B cell (primary cell): ENCODE measurements at regions not wholly inside any gene's neighbourhood (a gene's known extent, or its start where the extent isn't known, plus 50 kb on each side); places are given as distances from the start of the nearest gene placed in this dataset.

Experiments used
- ATAC-seq: fragments of 200-7000 bp; cut with Tn5 transposase; one replicate; pipeline ENCODE4 v1.10.0; 2021; ENCODE audit warnings: low read depth, mild to moderate bottlenecking, moderate number of reproducible peaks, moderate library complexity
- CTCF ChIA-PET: fragments of 350-600 bp; sonication (Branson Sonifier 250); formaldehyde crosslinking; loops from one replicate; lab custom pipeline; 2021; ENCODE audit warnings: antibody characterized with exemption, inconsistent platforms; lab: Charles Lee
- POLR2A ChIA-PET: fragments of 350-600 bp; sonication (Branson Sonifier 250); formaldehyde crosslinking; loops from one replicate; lab custom pipeline; 2021; ENCODE audit warnings: antibody characterized with exemption; lab: Charles Lee
- DNase-seq: peaks from one replicate; pipeline ENCODE4 v3.0.0; 2013
- H2AFZ ChIP-seq: 2 replicates; pipeline ENCODE4 v1.6.1; 2012; ENCODE audit warnings: mild to moderate bottlenecking, low read depth, low read length; ENCODE audit not compliant: insufficient read depth, poor library complexity, severe bottlenecking
- H3K27ac ChIP-seq, 2 donors: 1 replicate in 1 of 2; 2 replicates in 1 of 2; pipeline ENCODE4 v1.5.1; 2012 to 2013; ENCODE audit warnings: low read length in 2 of 2, mild to moderate bottlenecking in 2 of 2, moderate library complexity in 1 of 2
- H3K27me3 ChIP-seq, 4 experiments: fragments of 200-600 bp in 1 of 4; sonication (generic) in 1 of 4; replicated peaks in 1 of 4; 1 replicate in 2 of 4; 2 replicates in 2 of 4; pipeline versions ENCODE4 v1.6.1 to v1.7.0; 2013 to 2016; ENCODE audit warnings: low read length in 3 of 4, mild to moderate bottlenecking in 2 of 4, mixed read lengths in 1 of 4, moderate library complexity in 1 of 4; ENCODE audit not compliant: insufficient read depth in 4 of 4, control insufficient read depth in 3 of 4; ENCODE audit errors: control extremely low read depth in 1 of 4
- H3K36me3 ChIP-seq, 2 experiments: replicated peaks in 1 of 2; 1 replicate in 1 of 2; 2 replicates in 1 of 2; pipeline versions ENCODE4 v1.6.1 to v1.7.1; 2013; ENCODE audit warnings: low read length in 1 of 2; ENCODE audit not compliant: insufficient read depth in 2 of 2, control insufficient read depth in 1 of 2; ENCODE audit errors: control extremely low read depth in 1 of 2, extremely low read depth in 1 of 2
- H3K4me1 ChIP-seq, 2 donors: fragments of 200-600 bp in 1 of 2; sonication (generic) in 1 of 2; 1 replicate in 1 of 2; 2 replicates in 1 of 2; pipeline versions ENCODE4 v1.5.1 to v1.6.1; 2013 to 2017; ENCODE audit warnings: low read length in 2 of 2; ENCODE audit not compliant: control insufficient read depth in 2 of 2, insufficient read depth in 2 of 2
- H3K4me2 ChIP-seq: replicated peaks from 2 replicates; pipeline ENCODE3; 2012; ENCODE audit warnings: mild to moderate bottlenecking, low read depth, low read length; ENCODE audit not compliant: poor library complexity, severe bottlenecking
- H3K4me3 ChIP-seq, 5 experiments: fragments of 200-600 bp in 1 of 5; sonication (generic) in 1 of 5; 1 replicate in 3 of 5; 2 replicates in 2 of 5; pipeline versions ENCODE4 v1.5.1 to v1.7.0; 2011 to 2016; ENCODE audit warnings: low read length in 4 of 5, mild to moderate bottlenecking in 4 of 5, low read depth in 2 of 5, control low read depth in 1 of 5, moderate library complexity in 1 of 5; ENCODE audit not compliant: insufficient read depth in 1 of 5; ENCODE audit errors: control extremely low read depth in 1 of 5, extremely low read depth in 1 of 5
- H3K79me2 ChIP-seq: fragments of 200-600 bp; sonication (generic); one replicate; pipeline ENCODE4 v1.6.0; 2016; ENCODE audit warnings: low read length; ENCODE audit not compliant: control insufficient read depth, insufficient read depth
- H3K9ac ChIP-seq: fragments of 200-600 bp; sonication (generic); 2 replicates; pipeline ENCODE4 v1.6.1; 2017; ENCODE audit warnings: mild to moderate bottlenecking, low read length, moderate library complexity
- H3K9me3 ChIP-seq, 3 donors: one replicate each; pipeline versions ENCODE4 v1.6.1 to v1.7.1; 2013; ENCODE audit warnings: low read length in 2 of 3; ENCODE audit not compliant: control insufficient read depth in 2 of 3, insufficient read depth in 1 of 3; ENCODE audit errors: control extremely low read depth in 1 of 3
- H4K20me1 ChIP-seq: 2 replicates; pipeline ENCODE4 v1.6.0; 2012; ENCODE audit warnings: mild to moderate bottlenecking, low read length; ENCODE audit not compliant: insufficient read depth, control insufficient read depth, poor library complexity, severe bottlenecking
- H3K27ac Mint-ChIP-seq: one replicate; pipeline ENCODE4 v1.8.0; 2021; ENCODE audit warnings: mixed read lengths
- H3K27me3 Mint-ChIP-seq: one replicate; pipeline ENCODE4 v1.8.0; 2021; ENCODE audit warnings: mixed read lengths
- H3K4me1 Mint-ChIP-seq: one replicate; pipeline ENCODE4 v1.8.0; 2021; ENCODE audit warnings: mixed read lengths
- H3K4me3 Mint-ChIP-seq: one replicate; pipeline ENCODE4 v1.8.0; 2021; ENCODE audit warnings: mixed read lengths
- H3K9me3 Mint-ChIP-seq: one replicate; pipeline ENCODE4 v1.8.0; 2022; ENCODE audit warnings: mixed read lengths; ENCODE audit not compliant: insufficient read depth
- EZH2 ChIP-seq: IDR thresholded peaks from 2 replicates; pipeline ENCODE4 v1.6.1; 2012; ENCODE audit warnings: borderline replicate concordance, low read depth, mild to moderate bottlenecking, moderate library complexity, low read length; ENCODE audit not compliant: insufficient read depth, poor library complexity, severe bottlenecking
- WGBS: methylation state at CpG from one replicate; pipeline ENCODE4 v1.1.5; 2013; ENCODE audit warnings: missing lambda C conversion rate; ENCODE audit not compliant: insufficient coverage; 5-methylcytosine and 5-hydroxymethylcytosine counted together
- intact Hi-C: fragments of 100-400 bp; cut with micrococcal nuclease; formaldehyde crosslinking; loops from one replicate; pipeline ENCODE4 v1.10.0; 2022
- TF ChIP-seq, protein P1 (sequence below): fragments of 200-600 bp; IDR thresholded peaks from one replicate; pipeline ENCODE4 v1.8.0; 2022; ENCODE audit warnings: antibody characterized with exemption, mild to moderate bottlenecking

DNA sequence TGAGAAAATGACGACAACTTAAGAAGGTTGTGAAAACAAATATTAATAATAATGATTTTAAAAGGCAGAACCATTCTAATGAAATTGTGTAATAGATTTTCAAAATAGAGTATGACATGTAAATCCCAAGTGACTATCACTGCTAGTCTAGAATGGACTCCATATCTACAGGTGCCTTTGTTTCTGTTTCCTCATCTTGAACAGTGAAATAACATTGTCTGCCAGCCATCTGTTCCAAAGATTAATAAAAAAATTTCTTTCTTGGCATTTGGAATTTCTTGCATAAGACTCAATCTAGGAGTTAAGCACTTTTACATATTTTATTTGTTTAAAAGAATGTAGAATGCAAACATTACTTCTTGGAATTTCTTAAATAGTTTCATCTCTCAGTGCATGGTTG, 520.1 kb upstream of the ARGLU1 start:
- ATAC-seq, result no peak
- no peaks in the 10 kb centered on the region for H3K9me3 Mint-ChIP-seq
- ChIA-PET POLR2A (no interaction called here), CTCF (no interaction called here)
- TF ChIP-seq EZH2, result no peak
- TF ChIP-seq, protein P1, sequence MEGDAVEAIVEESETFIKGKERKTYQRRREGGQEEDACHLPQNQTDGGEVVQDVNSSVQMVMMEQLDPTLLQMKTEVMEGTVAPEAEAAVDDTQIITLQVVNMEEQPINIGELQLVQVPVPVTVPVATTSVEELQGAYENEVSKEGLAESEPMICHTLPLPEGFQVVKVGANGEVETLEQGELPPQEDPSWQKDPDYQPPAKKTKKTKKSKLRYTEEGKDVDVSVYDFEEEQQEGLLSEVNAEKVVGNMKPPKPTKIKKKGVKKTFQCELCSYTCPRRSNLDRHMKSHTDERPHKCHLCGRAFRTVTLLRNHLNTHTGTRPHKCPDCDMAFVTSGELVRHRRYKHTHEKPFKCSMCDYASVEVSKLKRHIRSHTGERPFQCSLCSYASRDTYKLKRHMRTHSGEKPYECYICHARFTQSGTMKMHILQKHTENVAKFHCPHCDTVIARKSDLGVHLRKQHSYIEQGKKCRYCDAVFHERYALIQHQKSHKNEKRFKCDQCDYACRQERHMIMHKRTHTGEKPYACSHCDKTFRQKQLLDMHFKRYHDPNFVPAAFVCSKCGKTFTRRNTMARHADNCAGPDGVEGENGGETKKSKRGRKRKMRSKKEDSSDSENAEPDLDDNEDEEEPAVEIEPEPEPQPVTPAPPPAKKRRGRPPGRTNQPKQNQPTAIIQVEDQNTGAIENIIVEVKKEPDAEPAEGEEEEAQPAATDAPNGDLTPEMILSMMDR, result no peak
- no peak overlapping the region for H3K4me3 Mint-ChIP-seq
- H3K27me3 Mint-ChIP-seq, result no peaks in the 10 kb centered on the region
- DNase-seq, result no peak
- no peak overlapping the region for H3K4me2 ChIP-seq
- H3K4me1 ChIP-seq, result no peaks in the 10 kb centered on the region
- no peaks in the 10 kb centered on the region for H4K20me1 ChIP-seq
- no peaks in the 10 kb centered on the region for H3K79me2 ChIP-seq
- H3K4me1 Mint-ChIP-seq, result no peaks in the 10 kb centered on the region
- H3K36me3 ChIP-seq, result no peaks in the 10 kb centered on the region
- no peak overlapping the region for H3K9ac ChIP-seq
- H3K27me3 ChIP-seq, result no peaks in the 10 kb centered on the region
- no peaks in the 10 kb centered on the region for H3K9me3 ChIP-seq
- H3K27ac Mint-ChIP-seq, result no peak overlapping the region
- no peak overlapping the region for H3K4me3 ChIP-seq
- no peak overlapping the region for H2AFZ ChIP-seq
- intact Hi-C loops, result no loop called here
- no CpG with 5 or more reads among the region's 1 CpG for WGBS
- H3K27ac ChIP-seq, result no peak overlapping the region

DNA sequence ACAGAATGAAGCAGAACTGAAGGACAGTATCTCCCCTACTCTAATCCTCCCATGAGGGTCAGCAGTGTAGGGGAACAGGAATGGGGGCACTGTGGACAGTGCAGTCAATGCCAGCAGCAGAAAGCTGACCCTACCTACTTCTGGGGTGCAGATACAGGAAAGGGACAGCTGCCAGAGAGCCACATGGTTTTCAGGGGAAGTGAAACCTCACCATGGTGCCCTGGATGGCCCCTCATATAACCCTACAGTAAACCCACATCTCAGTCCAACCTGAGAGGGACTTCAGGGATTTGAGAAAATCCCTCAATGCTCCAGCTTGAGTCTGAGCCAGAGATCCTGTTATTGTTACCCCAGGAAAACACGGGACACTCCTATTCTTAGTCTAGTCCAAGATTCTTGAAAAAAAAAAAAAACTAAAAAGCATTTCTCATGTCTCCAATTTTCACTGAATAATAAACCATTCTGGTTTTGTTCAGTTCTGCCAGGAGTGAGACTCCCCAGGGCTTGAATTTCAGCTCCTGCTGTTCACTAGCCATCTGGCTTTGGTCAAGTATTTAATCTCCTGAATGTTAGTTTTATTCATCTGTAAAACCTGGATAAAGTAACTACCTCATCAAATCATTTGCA, 511.6 kb upstream of the ARGLU1 start:
- Histone ChIP-seq H3K36me3 (no peaks in the 10 kb centered on the region), H3K9me3 (peaks cover 0 to 4% (median 0%) of the 10 kb centered on the region in 3 donors), H3K27me3 (no peaks in the 10 kb centered on the region), H3K9ac (no peak overlapping the region), H3K79me2 (no peaks in the 10 kb centered on the region), H3K4me3 (no peak overlapping the region), H3K4me2 (no peak overlapping the region), H3K27ac (no peak overlapping the region), H4K20me1 (no peaks in the 10 kb centered on the region), H2AFZ (no peak overlapping the region), H3K4me1 (no peaks in the 10 kb centered on the region)
- no peak for ATAC-seq
- intact Hi-C loops, result no loop called here
- ChIA-PET POLR2A (no interaction called here), CTCF (no interaction called here)
- Mint-ChIP-seq H3K4me1 (no peaks in the 10 kb centered on the region), H3K27ac (no peak overlapping the region), H3K4me3 (no peak overlapping the region), H3K9me3 (peaks cover 2% of the 10 kb centered on the region), H3K27me3 (no peaks in the 10 kb centered on the region)
- 80% methylated on average over 1 of the region's 1 CpG for WGBS
- TF ChIP-seq EZH2, result no peak
- TF ChIP-seq, protein P1, result no peak
- no peak for DNase-seq
